H1 (cell line): ENCODE measurements at regions not wholly inside any gene's neighbourhood (a gene's known extent, or its start where the extent isn't known, plus 50 kb on each side); places are given as distances from the start of the nearest gene placed in this dataset.

Source experiments
- CTCF ChIA-PET: fragments of 300-600 bp; sonication (Branson Sonifier 250); formaldehyde crosslinking; loops from one replicate; lab custom pipeline; 2021; ENCODE audit not compliant: partially characterized antibody; lab: Charles Lee
- POLR2A ChIA-PET: fragments of 300-600 bp; sonication (Branson Sonifier 250); formaldehyde crosslinking; loops from one replicate; lab custom pipeline; 2021; ENCODE audit warnings: inconsistent platforms; ENCODE audit not compliant: partially characterized antibody; lab: Charles Lee
- DNase-seq, 2 experiments: peaks; one replicate each; pipeline versions ENCODE4 v3.0.0 to v3.0.0-alpha.2; 2010 to 2022; ENCODE audit warnings: low spot score in 2 of 2, low read depth in 1 of 2, mixed read lengths in 1 of 2
- FAIRE-seq: peaks from 2 replicates; lab custom pipeline; 2011; peaks lifted over from hg19 to GRCh38; lab: Jason Lieb, UNC
- H2AFZ ChIP-seq: 2 replicates; pipeline ENCODE4 v1.8.1; 2012; ENCODE audit warnings: low read length, inconsistent platforms
- H2AK5ac ChIP-seq: 2 replicates; pipeline ENCODE4 v1.6.1; 2013; ENCODE audit warnings: low read depth, low read length
- H2BK120ac ChIP-seq: replicated peaks from 2 replicates; pipeline ENCODE3; 2013; ENCODE audit warnings: low read depth, low read length, inconsistent platforms
- H2BK12ac ChIP-seq: 2 replicates; pipeline ENCODE4 v1.6.1; 2013; ENCODE audit warnings: low read depth, low read length
- H2BK15ac ChIP-seq: 2 replicates; pipeline ENCODE4 v1.6.1; 2013; ENCODE audit warnings: low read length
- H2BK20ac ChIP-seq: 2 replicates; pipeline ENCODE4 v1.6.1; 2013; ENCODE audit warnings: low read length
- H2BK5ac ChIP-seq: 2 replicates; pipeline ENCODE4 v1.6.1; 2013; ENCODE audit warnings: low read depth, low read length
- H3K14ac ChIP-seq: 2 replicates; pipeline ENCODE4 v1.6.1; 2013; ENCODE audit warnings: inconsistent platforms; ENCODE audit not compliant: insufficient read length
- H3K18ac ChIP-seq: 2 replicates; pipeline ENCODE4 v1.6.1; 2013; ENCODE audit warnings: low read length; ENCODE audit errors: extremely low read depth
- H3K23ac ChIP-seq: 2 replicates; pipeline ENCODE4 v1.6.1; 2013; ENCODE audit warnings: inconsistent platforms; ENCODE audit not compliant: insufficient read length
- H3K23me2 ChIP-seq: 2 replicates; pipeline ENCODE4 v1.6.1; 2013; ENCODE audit warnings: low read depth, low read length
- H3K27ac ChIP-seq: 2 replicates; pipeline ENCODE4 v1.6.1; 2011; ENCODE audit warnings: low read depth, low read length, inconsistent platforms
- H3K27me3 ChIP-seq, 4 experiments: replicated peaks in 1 of 4; 1 replicate in 1 of 4; 2 replicates in 3 of 4; pipeline versions ENCODE4 v1.6.1 to v1.8.1; 2011 to 2013; ENCODE audit warnings: low read length in 3 of 4, mild to moderate bottlenecking in 3 of 4, inconsistent platforms in 2 of 4, mixed read lengths in 2 of 4, moderate library complexity in 1 of 4; ENCODE audit not compliant: control insufficient read depth in 3 of 4, insufficient read depth in 3 of 4; ENCODE audit errors: extremely low read depth in 1 of 4
- H3K36me3 ChIP-seq, 4 experiments: 2 replicates each; pipeline versions ENCODE4 v1.6.1 to v1.8.1; 2011 to 2013; ENCODE audit warnings: mild to moderate bottlenecking in 4 of 4, low read length in 3 of 4, moderate library complexity in 2 of 4, control low read depth in 1 of 4, inconsistent platforms in 1 of 4; ENCODE audit not compliant: insufficient read depth in 4 of 4, control insufficient read depth in 2 of 4
- H3K4ac ChIP-seq: replicated peaks from 2 replicates; pipeline ENCODE3; 2013; ENCODE audit warnings: low read length, low read depth, mixed read lengths, inconsistent platforms; ENCODE audit not compliant: insufficient read length
- H3K4me1 ChIP-seq, 4 experiments: replicated peaks in 1 of 4; 1 replicate in 1 of 4; 2 replicates in 3 of 4; pipeline versions ENCODE4 v1.6.1 to v1.8.1; 2011 to 2013; ENCODE audit warnings: low read length in 3 of 4, inconsistent platforms in 2 of 4, mixed read lengths in 1 of 4; ENCODE audit not compliant: insufficient read depth in 4 of 4, control insufficient read depth in 3 of 4
- H3K4me2 ChIP-seq, 2 experiments: 2 replicates each; pipeline versions ENCODE4 v1.6.1 to v1.8.1; 2011 to 2013; ENCODE audit warnings: low read depth in 2 of 2, low read length in 2 of 2, control low read depth in 1 of 2, inconsistent platforms in 1 of 2, mild to moderate bottlenecking in 1 of 2; ENCODE audit not compliant: insufficient read depth in 1 of 2
- H3K4me3 ChIP-seq, 4 experiments: fragments of 200-600, 300-600 bp in 1 of 4; sonication (generic), shearing (Covaris generic), sonication (Bioruptor Twin) in 1 of 4; 2 replicates each; pipeline versions ENCODE4 v1.5.1 to v1.8.1; 2011 to 2016; ENCODE audit warnings: low read length in 4 of 4, low read depth in 3 of 4, control low read depth in 2 of 4, inconsistent platforms in 2 of 4, mild to moderate bottlenecking in 2 of 4, mixed read lengths in 1 of 4, moderate library complexity in 1 of 4; ENCODE audit not compliant: insufficient read depth in 2 of 4; ENCODE audit errors: extremely low read depth in 1 of 4
- H3K56ac ChIP-seq: replicated peaks from 2 replicates; pipeline ENCODE3; 2013; ENCODE audit warnings: low read depth, mild to moderate bottlenecking, mixed read lengths, low read length, inconsistent platforms; ENCODE audit not compliant: insufficient read length
- H3K79me1 ChIP-seq: 2 replicates; pipeline ENCODE4 v1.6.1; 2013; ENCODE audit warnings: low read depth, low read length, control low read depth
- H3K79me2 ChIP-seq, 2 experiments: 2 replicates each; pipeline versions ENCODE4 v1.6.1 to v1.8.1; 2012 to 2013; ENCODE audit warnings: low read length in 2 of 2, mild to moderate bottlenecking in 2 of 2, inconsistent platforms in 1 of 2; ENCODE audit not compliant: insufficient read depth in 2 of 2, control insufficient read depth in 1 of 2
- H3K9ac ChIP-seq, 4 experiments: replicated peaks in 1 of 4; 1 replicate in 1 of 4; 2 replicates in 3 of 4; pipeline versions ENCODE4 v1.6.1 to v1.8.1; 2011 to 2013; ENCODE audit warnings: low read depth in 3 of 4, low read length in 3 of 4, control low read depth in 2 of 4, mild to moderate bottlenecking in 2 of 4, moderate library complexity in 2 of 4, inconsistent platforms in 1 of 4; ENCODE audit errors: extremely low read depth in 1 of 4
- H3K9me3 ChIP-seq, 2 experiments: 2 replicates each; pipeline versions ENCODE4 v1.6.1 to v1.8.1; 2012 to 2013; ENCODE audit warnings: mild to moderate bottlenecking in 2 of 2, moderate library complexity in 2 of 2, control low read depth in 1 of 2, inconsistent platforms in 1 of 2, low read depth in 1 of 2, low read length in 1 of 2, mixed read lengths in 1 of 2; ENCODE audit not compliant: insufficient read depth in 2 of 2
- H4K20me1 ChIP-seq, 2 experiments: replicated peaks in 1 of 2; 2 replicates each; pipeline versions ENCODE3 to v1.8.1; 2011 to 2013; ENCODE audit warnings: inconsistent platforms in 2 of 2, low read length in 2 of 2, mild to moderate bottlenecking in 1 of 2; ENCODE audit not compliant: insufficient read depth in 2 of 2, control insufficient read depth in 1 of 2
- H4K5ac ChIP-seq: 2 replicates; pipeline ENCODE4 v1.6.1; 2013; ENCODE audit warnings: low read length, low read depth, mixed read lengths, inconsistent platforms; ENCODE audit not compliant: insufficient read length
- H4K8ac ChIP-seq: 2 replicates; pipeline ENCODE4 v1.8.0; 2013; ENCODE audit warnings: mild to moderate bottlenecking, moderate library complexity, low read length, inconsistent platforms; ENCODE audit not compliant: insufficient read depth; ENCODE audit errors: extremely low read depth
- H4K91ac ChIP-seq: replicated peaks from 2 replicates; pipeline ENCODE3; 2013; ENCODE audit warnings: low read length, mixed read lengths, inconsistent platforms; ENCODE audit not compliant: insufficient read length
- BRCA1 ChIP-seq: IDR thresholded peaks from 2 replicates; pipeline ENCODE4 v1.6.1; 2012; ENCODE audit warnings: low read depth, low read length, improper control_type of control experiment
- FOSL1 ChIP-seq: IDR thresholded peaks from 2 replicates; pipeline ENCODE4 v1.6.1; 2011; ENCODE audit warnings: mild to moderate bottlenecking, low read depth, low read length, moderate library complexity; ENCODE audit not compliant: insufficient read depth
- HDAC6 ChIP-seq: IDR thresholded peaks from one replicate; pipeline ENCODE4 v1.7.1; 2012; ENCODE audit warnings: low read depth, mild to moderate bottlenecking, inconsistent platforms, low read length, moderate library complexity
- JUN ChIP-seq: IDR thresholded peaks from 2 replicates; pipeline ENCODE4 v1.6.1; 2011; ENCODE audit warnings: low read depth, mild to moderate bottlenecking, improper control_type of control experiment, low read length
- PHF8 ChIP-seq: fragments of 200-600 bp; sonication (generic); conservative IDR thresholded peaks from 2 replicates; pipeline ENCODE4 v1.7.1; 2012; ENCODE audit warnings: low read depth, mild to moderate bottlenecking, inconsistent platforms, low read length, moderate library complexity
- POLR2A ChIP-seq, 2 experiments: IDR thresholded peaks; 1 replicate in 1 of 2; 2 replicates in 1 of 2; pipeline ENCODE4 v1.6.1; 2011; ENCODE audit warnings: low read depth in 2 of 2, low read length in 2 of 2, mild to moderate bottlenecking in 2 of 2; ENCODE audit errors: control extremely low read depth in 1 of 2
- POLR2AphosphoS5 ChIP-seq: IDR thresholded peaks from 2 replicates; pipeline ENCODE4 v1.6.1; 2011; ENCODE audit warnings: low read depth, low read length
- RFX5 ChIP-seq: IDR thresholded peaks from 2 replicates; pipeline ENCODE4 v1.6.1; 2011; ENCODE audit warnings: low read depth, low read length, improper control_type of control experiment, borderline replicate concordance
- RXRA ChIP-seq: IDR thresholded peaks from 2 replicates; pipeline ENCODE4 v1.6.1; 2011; ENCODE audit warnings: low read depth, mild to moderate bottlenecking, low read length, moderate library complexity; ENCODE audit not compliant: insufficient read depth
- SIN3A ChIP-seq, 2 experiments: IDR thresholded peaks in 1 of 2; conservative IDR thresholded peaks in 1 of 2; 2 replicates each; pipeline ENCODE4 v1.6.1; 2011 to 2012; ENCODE audit warnings: low read length in 2 of 2, improper control_type of control experiment in 1 of 2, low read depth in 1 of 2, mild to moderate bottlenecking in 1 of 2
- SP2 ChIP-seq: IDR thresholded peaks from 2 replicates; pipeline ENCODE4 v1.6.1; 2012; ENCODE audit warnings: mild to moderate bottlenecking, low read length, inconsistent platforms
- SP4 ChIP-seq: IDR thresholded peaks from 2 replicates; pipeline ENCODE4 v1.6.1; 2012; ENCODE audit warnings: low read length, inconsistent platforms
- TAF7 ChIP-seq: optimal IDR thresholded peaks from 2 replicates; pipeline ENCODE3; 2011; ENCODE audit warnings: low read depth, mild to moderate bottlenecking, inconsistent platforms, low read length, moderate library complexity, borderline replicate concordance
- USF2 ChIP-seq: IDR thresholded peaks from 2 replicates; pipeline ENCODE4 v1.6.1; 2011; ENCODE audit warnings: low read length, improper control_type of control experiment
- YY1 ChIP-seq: IDR thresholded peaks from 2 replicates; pipeline ENCODE4 v1.6.1; 2011; ENCODE audit warnings: low read depth, mild to moderate bottlenecking, low read length
- WGBS, 2 experiments: shearing (Covaris generic) in 1 of 2; methylation state at CpG; one replicate each; pipeline versions ENCODE4 v1.1.6 to v1.1.7; 2013 to 2015; ENCODE audit warnings: low lambda C conversion rate in 2 of 2, mixed read lengths in 2 of 2, inconsistent platforms in 1 of 2, low coverage in 1 of 2, missing lambda C conversion rate in 1 of 2; ENCODE audit not compliant: insufficient replicate concordance in 2 of 2, insufficient coverage in 1 of 2, insufficient read length in 1 of 2; ENCODE audit errors: extremely low coverage in 1 of 2, missing lambda C conversion rate in 1 of 2; 5-methylcytosine and 5-hydroxymethylcytosine counted together

GRCh38 chr4:107122736-107123135, 86.6 kb upstream of the DKK2 start:
- Histone ChIP-seq H3K4ac (no peak overlapping the region), H3K4me3 (no peak overlapping the region), H4K91ac (no peak overlapping the region), H3K9me3 (no peaks in the 10 kb centered on the region), H3K23ac (no peak overlapping the region), H3K9ac (no peak overlapping the region), H3K27ac (no peak overlapping the region), H2BK5ac (no peak overlapping the region), H2BK120ac (no peak overlapping the region), H3K27me3 (no peaks in the 10 kb centered on the region), H3K14ac (no peak overlapping the region), H2BK15ac (no peak overlapping the region), H3K18ac (no peak overlapping the region), H4K5ac (no peak overlapping the region), H4K8ac (no peak overlapping the region), H3K4me1 (peaks cover 0 to 5% (median under 1%) of the 10 kb centered on the region in 4 experiments; a peak in 2 of 7 replicates), H3K23me2 (no peaks in the 10 kb centered on the region), H3K79me1 (no peaks in the 10 kb centered on the region), H2BK12ac (no peak overlapping the region), H2AK5ac (no peak overlapping the region), H3K56ac (no peak overlapping the region), H4K20me1 (no peaks in the 10 kb centered on the region), H2BK20ac (no peak overlapping the region), H2AFZ (no peak overlapping the region), H3K4me2 (no peak overlapping the region), H3K79me2 (no peaks in the 10 kb centered on the region), H3K36me3 (no peaks in the 10 kb centered on the region)
- no peak for DNase-seq
- WGBS, 2 experiments, result 96% methylated on average over 2 of the region's 2 CpGs; no CpG with 5 or more reads in 1 of the 2 experiments
- no peak for TF ChIP-seq POLR2AphosphoS5
- TF ChIP-seq PHF8, result no peak
- TF ChIP-seq SP4, result no peak
- TF ChIP-seq RXRA, result no peak
- no peak for TF ChIP-seq RFX5
- TF ChIP-seq YY1, result no peak
- TF ChIP-seq FOSL1, result no peak
- TF ChIP-seq BRCA1, result no peak
- no peak for TF ChIP-seq JUN
- no peak for TF ChIP-seq USF2
- TF ChIP-seq SIN3A (conservative IDR thresholded peaks at IDR 0.05 in 1 of 2, IDR thresholded peaks at IDR 0.05 in 1 of 2; ENCODE audit: low read depth in 1 of 2, low read length in 2 of 2), result no peak
- no peak for TF ChIP-seq TAF7
- no peak for TF ChIP-seq HDAC6
- TF ChIP-seq SP2, result no peak
- TF ChIP-seq POLR2A (IDR thresholded peaks at IDR 0.05; ENCODE audit: control extremely low read depth in 1 of 2, low read depth in 2 of 2, low read length in 2 of 2), result no peak
- FAIRE-seq, result no peak
- POLR2A ChIA-PET, result interaction anchor here (1.1 kb wide), 1 partner anchor 31 kb away, joined by 3 read pairs; no protein-coding TSS in a partner anchor
- CTCF ChIA-PET, result interaction anchor here (0.9 to 1.0 kb wide), 2 partner anchors 79 to 169 kb away, joined by 3 read pairs; no protein-coding TSS in a partner anchor
